Stimulated activated CD8-positive, alpha-beta memory T cell treated with anti-CD3 and anti-CD28 coated beads, Interleukin-12 subunit alpha, Interleukin-12 subunit beta, amount 100 ng/mL, for 24 hours (primary cell): ENCODE measurements at regions not wholly inside any gene's neighbourhood (a gene's known extent, or its start where the extent isn't known, plus 50 kb on each side); places are given as distances from the start of the nearest gene placed in this dataset.

Experiments
- DNase-seq: peaks from one replicate; pipeline ENCODE4 v3.0.0-alpha.2; 2020; ENCODE audit errors: extremely low read depth

GRCh38 chr1:4603295-4604110 lies 50.9 kb upstream of the AJAP1 start:
- DNase-seq = no peak
